Endothelial cell (in vitro differentiated cells): ENCODE measurements at regions not wholly inside any gene's neighbourhood (a gene's known extent, or its start where the extent isn't known, plus 50 kb on each side); places are given as distances from the start of the nearest gene placed in this dataset.
"Not testable (repeated sequence)": the region's sequence is repeated elsewhere in the genome, so short reads cannot be mapped to it uniquely, and the experiment has no call there.

ENCODE experiments used
- DNase-seq: peaks from one replicate; pipeline ENCODE4 v3.0.0; 2021; ENCODE audit warnings: low spot score
- H3K27ac Mint-ChIP-seq: one replicate; pipeline ENCODE4 v1.8.0; 2021; ENCODE audit warnings: mixed read lengths, inconsistent platforms; ENCODE audit not compliant: unreplicated experiment
- H3K27me3 Mint-ChIP-seq: one replicate; pipeline ENCODE4 v1.8.0; 2021; ENCODE audit warnings: mild to moderate bottlenecking, moderate library complexity, mixed read lengths, inconsistent platforms; ENCODE audit not compliant: unreplicated experiment
- H3K36me3 Mint-ChIP-seq: one replicate; pipeline ENCODE4 v1.8.0; 2021; ENCODE audit warnings: mild to moderate bottlenecking, low read depth, mixed read lengths, inconsistent platforms; ENCODE audit not compliant: unreplicated experiment
- H3K4me1 Mint-ChIP-seq: one replicate; pipeline ENCODE4 v1.8.0; 2021; ENCODE audit warnings: mild to moderate bottlenecking, mixed read lengths, inconsistent platforms; ENCODE audit not compliant: unreplicated experiment
- H3K4me3 Mint-ChIP-seq: one replicate; pipeline ENCODE4 v1.8.0; 2021; ENCODE audit warnings: mild to moderate bottlenecking, mixed read lengths, inconsistent platforms; ENCODE audit not compliant: unreplicated experiment
- H3K9me3 Mint-ChIP-seq: one replicate; pipeline ENCODE4 v1.8.0; 2021; ENCODE audit warnings: mixed read lengths, inconsistent platforms; ENCODE audit not compliant: unreplicated experiment
- TF ChIP-seq, protein P1 (sequence below): fragments of 200-600 bp; sonication (generic); IDR thresholded peaks from one replicate; pipeline ENCODE4 v1.5.0; 2021; ENCODE audit warnings: antibody characterized with exemption; ENCODE audit not compliant: unreplicated experiment

DNA sequence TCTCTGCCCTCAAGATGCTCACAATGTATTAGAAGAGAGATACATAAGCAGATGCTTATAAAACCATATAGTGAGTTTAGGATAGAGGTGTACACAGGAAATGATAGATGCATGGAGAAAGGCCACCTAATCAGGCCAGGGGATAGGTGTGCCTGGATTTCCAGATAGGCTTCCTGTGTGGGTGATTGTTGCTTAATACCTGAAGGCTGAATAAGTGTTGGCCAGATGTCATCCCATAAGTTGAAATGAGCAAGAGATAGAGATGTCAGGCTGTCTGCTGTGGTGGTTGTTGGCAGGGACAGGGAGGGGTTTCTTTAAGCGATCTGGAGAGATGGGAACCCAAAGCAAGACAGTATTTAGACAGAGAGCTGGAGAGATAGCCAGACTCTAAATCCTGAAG, 109.8 kb upstream of the SGK1 start:
- Mint-ChIP-seq H3K27me3 (peaks cover 1% of the 10 kb centered on the region), H3K4me1 (peaks cover 18% of the 10 kb centered on the region), H3K36me3 (no peaks in the 10 kb centered on the region), H3K27ac (no peak overlapping the region), H3K9me3 (no peaks in the 10 kb centered on the region), H3K4me3 (no peak overlapping the region)
- TF ChIP-seq, protein P1, sequence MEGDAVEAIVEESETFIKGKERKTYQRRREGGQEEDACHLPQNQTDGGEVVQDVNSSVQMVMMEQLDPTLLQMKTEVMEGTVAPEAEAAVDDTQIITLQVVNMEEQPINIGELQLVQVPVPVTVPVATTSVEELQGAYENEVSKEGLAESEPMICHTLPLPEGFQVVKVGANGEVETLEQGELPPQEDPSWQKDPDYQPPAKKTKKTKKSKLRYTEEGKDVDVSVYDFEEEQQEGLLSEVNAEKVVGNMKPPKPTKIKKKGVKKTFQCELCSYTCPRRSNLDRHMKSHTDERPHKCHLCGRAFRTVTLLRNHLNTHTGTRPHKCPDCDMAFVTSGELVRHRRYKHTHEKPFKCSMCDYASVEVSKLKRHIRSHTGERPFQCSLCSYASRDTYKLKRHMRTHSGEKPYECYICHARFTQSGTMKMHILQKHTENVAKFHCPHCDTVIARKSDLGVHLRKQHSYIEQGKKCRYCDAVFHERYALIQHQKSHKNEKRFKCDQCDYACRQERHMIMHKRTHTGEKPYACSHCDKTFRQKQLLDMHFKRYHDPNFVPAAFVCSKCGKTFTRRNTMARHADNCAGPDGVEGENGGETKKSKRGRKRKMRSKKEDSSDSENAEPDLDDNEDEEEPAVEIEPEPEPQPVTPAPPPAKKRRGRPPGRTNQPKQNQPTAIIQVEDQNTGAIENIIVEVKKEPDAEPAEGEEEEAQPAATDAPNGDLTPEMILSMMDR: no peak
- no peak for DNase-seq

DNA sequence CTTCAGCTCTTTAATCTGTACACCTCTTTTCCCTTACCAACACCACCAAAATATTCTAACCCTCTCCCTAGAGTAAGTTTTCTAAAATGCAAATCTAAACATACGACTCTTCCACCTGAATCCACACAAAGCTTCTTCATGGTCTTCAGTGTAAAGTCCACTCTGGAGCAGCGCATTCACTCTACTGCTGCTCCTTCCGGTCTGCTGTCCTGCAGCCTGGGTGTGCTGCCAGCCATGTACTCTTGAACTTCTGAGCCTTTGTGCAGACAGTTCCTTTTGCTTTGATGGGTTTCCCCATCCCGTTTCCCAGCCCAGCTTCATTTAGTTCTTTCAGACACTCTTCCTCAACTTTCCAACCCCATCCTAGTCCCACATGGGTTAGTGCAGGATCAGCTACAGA, 108.7 kb upstream of the SGK1 start:
- Mint-ChIP-seq H3K9me3 (no peaks in the 10 kb centered on the region), H3K4me1 (peaks cover 14% of the 10 kb centered on the region), H3K27me3 (peaks cover 1% of the 10 kb centered on the region), H3K36me3 (no peaks in the 10 kb centered on the region), H3K27ac (no peak overlapping the region), H3K4me3 (no peak overlapping the region)
- TF ChIP-seq, protein P1: no peak
- no peak for DNase-seq

DNA sequence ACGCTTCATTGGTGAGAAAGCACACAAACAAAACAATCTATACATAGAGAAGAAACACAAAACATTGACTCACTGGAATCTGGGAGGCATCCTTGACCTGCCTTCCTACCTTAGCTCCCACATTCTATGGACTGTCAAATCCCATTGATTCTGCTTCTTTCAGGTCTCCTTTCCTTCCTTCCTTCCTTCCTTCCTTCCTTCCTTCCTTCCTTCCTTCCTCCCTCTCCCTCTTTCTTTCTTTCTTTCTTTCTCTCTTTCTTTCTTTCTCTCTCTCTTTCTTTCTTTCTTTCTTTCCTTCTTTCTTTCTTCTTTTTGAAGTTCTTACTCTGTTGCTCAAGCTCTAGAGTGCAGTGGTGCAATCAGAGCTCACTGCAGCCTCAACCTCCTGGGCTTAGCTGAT, 108.0 kb upstream of the SGK1 start:
- not testable (repeated sequence) for H3K27me3 Mint-ChIP-seq, DNase-seq, H3K9me3 Mint-ChIP-seq, H3K4me1 Mint-ChIP-seq, H3K36me3 Mint-ChIP-seq, H3K27ac Mint-ChIP-seq, H3K4me3 Mint-ChIP-seq

DNA sequence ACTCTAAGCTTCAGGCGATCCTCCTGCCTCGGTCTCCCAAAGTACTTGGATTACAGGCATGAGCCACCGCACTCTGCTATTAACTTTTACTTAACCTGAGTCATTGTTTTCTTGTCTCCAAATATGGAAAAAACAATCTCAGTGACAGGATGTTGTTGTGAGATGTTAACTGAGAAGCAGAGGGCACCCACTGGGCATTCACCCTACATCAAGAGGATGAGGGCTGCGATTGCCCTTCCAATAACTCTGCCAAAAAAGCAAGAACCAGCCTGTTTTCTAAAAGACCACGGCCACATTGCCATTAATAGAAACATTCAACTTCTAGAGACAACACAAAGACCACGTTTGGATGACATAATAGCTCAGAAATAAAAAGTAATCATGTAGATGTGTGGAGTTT, 107.6 kb upstream of the SGK1 start:
- peaks cover 6% of the 10 kb centered on the region for H3K4me1 Mint-ChIP-seq
- H3K27ac Mint-ChIP-seq: no peak overlapping the region
- no peak for DNase-seq
- H3K9me3 Mint-ChIP-seq: no peaks in the 10 kb centered on the region
- TF ChIP-seq, protein P1: no peak
- H3K4me3 Mint-ChIP-seq: no peak overlapping the region
- peaks cover 4% of the 10 kb centered on the region for H3K27me3 Mint-ChIP-seq
- H3K36me3 Mint-ChIP-seq: no peaks in the 10 kb centered on the region

DNA sequence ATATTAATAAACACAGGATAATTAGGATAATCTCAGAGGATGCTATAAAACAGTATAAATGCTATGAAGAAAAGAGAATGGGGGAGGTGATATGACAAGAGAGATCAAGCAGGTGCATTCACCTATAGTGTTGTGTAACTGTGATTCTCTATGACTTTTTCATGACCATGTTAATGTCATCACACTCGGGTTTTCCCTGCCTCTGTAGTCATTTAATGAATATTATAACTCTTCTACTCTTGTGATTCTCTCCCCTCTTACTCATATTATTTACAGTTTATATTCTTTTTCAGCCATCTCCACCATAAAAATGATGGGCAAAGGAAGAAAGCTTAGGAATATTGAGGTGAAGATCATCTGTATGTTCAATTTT, 106.9 kb upstream of the SGK1 start:
- no peak overlapping the region for H3K27ac Mint-ChIP-seq
- no peaks in the 10 kb centered on the region for H3K9me3 Mint-ChIP-seq
- H3K4me1 Mint-ChIP-seq: peaks cover under 1% of the 10 kb centered on the region
- TF ChIP-seq, protein P1: no peak
- H3K27me3 Mint-ChIP-seq: peaks cover 4% of the 10 kb centered on the region
- H3K36me3 Mint-ChIP-seq: no peaks in the 10 kb centered on the region
- H3K4me3 Mint-ChIP-seq: no peak overlapping the region
- no peak for DNase-seq
